C4-2B (cell line): ENCODE measurements at regions not wholly inside any gene's neighbourhood (a gene's known extent, or its start where the extent isn't known, plus 50 kb on each side); places are given as distances from the start of the nearest gene placed in this dataset.

Experiments used
- CTCF ChIP-seq: fragments of 450-650 bp; conservative IDR thresholded peaks from 2 replicates; pipeline ENCODE4 v1.5.1; 2017; ENCODE audit warnings: mild to moderate bottlenecking
- ZFX ChIP-seq: fragments of 450-650 bp; IDR thresholded peaks from 2 replicates; pipeline ENCODE4 v1.6.1; 2017

GRCh38 chr20:21781446-21782075 is 76.1 kb downstream of the PAX1 start:
- TF ChIP-seq CTCF, result no peak
- TF ChIP-seq ZFX, result no peak
